DOHH2 (cell line): ENCODE measurements at regions not wholly inside any gene's neighbourhood (a gene's known extent, or its start where the extent isn't known, plus 50 kb on each side); places are given as distances from the start of the nearest gene placed in this dataset.
A peak's percentile ranks its signal among the peaks of the same experiment; 100 is the strongest.

Experiments used
- H3F3A ChIP-seq: fragments of 200-600 bp; sonication (generic), shearing (Covaris generic); 2 replicates; pipeline ENCODE4 v1.6.0; 2016; ENCODE audit warnings: antibody characterized with exemption, mild to moderate bottlenecking; ENCODE audit not compliant: control insufficient read depth, insufficient read depth
- H3K27ac ChIP-seq: fragments of 200-600 bp; sonication (generic); 2 replicates; pipeline ENCODE4 v1.5.1; 2014; ENCODE audit warnings: low read depth, mild to moderate bottlenecking, low read length, moderate library complexity
- H3K27me3 ChIP-seq: fragments of 200-600 bp; sonication (generic); 2 replicates; pipeline ENCODE4 v1.6.1; 2014; ENCODE audit warnings: mild to moderate bottlenecking, low read length, mixed read lengths; ENCODE audit not compliant: control insufficient read depth
- H3K36me3 ChIP-seq: fragments of 200-600 bp; sonication (generic); 2 replicates; pipeline ENCODE4 v1.6.1; 2014; ENCODE audit warnings: mild to moderate bottlenecking, low read length, moderate library complexity, mixed read lengths; ENCODE audit not compliant: control insufficient read depth
- H3K4me1 ChIP-seq: fragments of 200-600 bp; sonication (generic); 2 replicates; pipeline ENCODE4 v1.6.1; 2014; ENCODE audit warnings: mild to moderate bottlenecking, low read length, mixed read lengths; ENCODE audit not compliant: control insufficient read depth
- H3K4me2 ChIP-seq: fragments of 200-600 bp; sonication (generic); 2 replicates; pipeline ENCODE4 v1.6.0; 2014; ENCODE audit warnings: mild to moderate bottlenecking, low read length, moderate library complexity
- H3K4me3 ChIP-seq: fragments of 200-600 bp; sonication (generic); 2 replicates; pipeline ENCODE4 v1.5.1; 2014; ENCODE audit warnings: mild to moderate bottlenecking, low read length, mixed read lengths
- H3K79me2 ChIP-seq: fragments of 200-600 bp; sonication (generic); 2 replicates; pipeline ENCODE4 v1.6.1; 2014; ENCODE audit warnings: mild to moderate bottlenecking, low read length, mixed read lengths; ENCODE audit not compliant: control insufficient read depth
- H3K9me2 ChIP-seq: fragments of 200-600 bp; sonication (generic); replicated peaks from 2 replicates; pipeline ENCODE4 v1.6.1; 2014; ENCODE audit warnings: mild to moderate bottlenecking, low read length, mixed read lengths; ENCODE audit not compliant: control insufficient read depth
- H3K9me3 ChIP-seq: fragments of 200-600 bp; sonication (generic); 2 replicates; pipeline ENCODE4 v1.6.1; 2014; ENCODE audit warnings: antibody characterized with exemption, low read length, mixed read lengths; ENCODE audit not compliant: control insufficient read depth, insufficient read depth
- H4K20me1 ChIP-seq: fragments of 200-600 bp; sonication (generic); 2 replicates; pipeline ENCODE4 v1.6.0; 2014; ENCODE audit warnings: low read depth, mild to moderate bottlenecking, antibody characterized with exemption, low read length, moderate library complexity; ENCODE audit not compliant: control insufficient read depth, insufficient read depth
- EZH2phosphoT487 ChIP-seq: fragments of 200-600 bp; sonication (generic); IDR thresholded peaks from 2 replicates; pipeline ENCODE4 v1.6.1; 2017; ENCODE audit warnings: borderline replicate concordance, mild to moderate bottlenecking, antibody characterized with exemption, low read length, moderate library complexity, mixed read lengths
- TF ChIP-seq, protein P1 (sequence below): fragments of 200-600 bp; sonication (generic); IDR thresholded peaks from one replicate; pipeline ENCODE4 v1.5.1; 2014; ENCODE audit warnings: antibody characterized with exemption, mild to moderate bottlenecking, low read depth, low read length; ENCODE audit not compliant: poor library complexity, severe bottlenecking

DNA sequence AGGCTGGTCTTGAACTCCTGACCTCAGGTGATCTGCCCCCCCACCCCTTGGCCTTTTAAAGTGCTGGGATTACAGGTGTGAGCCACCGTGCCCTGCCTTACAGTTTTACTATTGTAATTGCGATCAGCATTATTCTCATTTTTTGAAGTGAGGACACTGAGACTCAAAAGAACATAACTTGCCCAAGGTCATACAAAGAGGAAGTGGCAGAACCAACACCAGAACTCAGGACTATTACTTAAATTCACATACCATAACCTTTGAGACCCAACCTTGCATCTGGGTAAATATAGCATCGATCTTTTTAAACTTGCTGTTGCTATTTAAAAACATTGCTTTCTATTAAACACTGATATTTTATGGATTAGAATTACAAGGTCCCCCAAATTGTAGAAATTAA, 54.2 kb downstream of the FOXI1 start:
- Histone ChIP-seq H3F3A (no peaks in the 10 kb centered on the region), H4K20me1 (no peaks in the 10 kb centered on the region), H3K9me3 (no peaks in the 10 kb centered on the region), H3K9me2 (no peaks in the 10 kb centered on the region), H3K36me3 (no peaks in the 10 kb centered on the region), H3K4me3 (no peak overlapping the region), H3K27me3 (no peaks in the 10 kb centered on the region), H3K4me1 (peaks cover 45% of the 10 kb centered on the region), H3K79me2 (no peaks in the 10 kb centered on the region), H3K4me2 (no peak overlapping the region), H3K27ac (no peak overlapping the region)
- no peak for TF ChIP-seq EZH2phosphoT487
- TF ChIP-seq, protein P1, sequence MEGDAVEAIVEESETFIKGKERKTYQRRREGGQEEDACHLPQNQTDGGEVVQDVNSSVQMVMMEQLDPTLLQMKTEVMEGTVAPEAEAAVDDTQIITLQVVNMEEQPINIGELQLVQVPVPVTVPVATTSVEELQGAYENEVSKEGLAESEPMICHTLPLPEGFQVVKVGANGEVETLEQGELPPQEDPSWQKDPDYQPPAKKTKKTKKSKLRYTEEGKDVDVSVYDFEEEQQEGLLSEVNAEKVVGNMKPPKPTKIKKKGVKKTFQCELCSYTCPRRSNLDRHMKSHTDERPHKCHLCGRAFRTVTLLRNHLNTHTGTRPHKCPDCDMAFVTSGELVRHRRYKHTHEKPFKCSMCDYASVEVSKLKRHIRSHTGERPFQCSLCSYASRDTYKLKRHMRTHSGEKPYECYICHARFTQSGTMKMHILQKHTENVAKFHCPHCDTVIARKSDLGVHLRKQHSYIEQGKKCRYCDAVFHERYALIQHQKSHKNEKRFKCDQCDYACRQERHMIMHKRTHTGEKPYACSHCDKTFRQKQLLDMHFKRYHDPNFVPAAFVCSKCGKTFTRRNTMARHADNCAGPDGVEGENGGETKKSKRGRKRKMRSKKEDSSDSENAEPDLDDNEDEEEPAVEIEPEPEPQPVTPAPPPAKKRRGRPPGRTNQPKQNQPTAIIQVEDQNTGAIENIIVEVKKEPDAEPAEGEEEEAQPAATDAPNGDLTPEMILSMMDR, result no peak

DNA sequence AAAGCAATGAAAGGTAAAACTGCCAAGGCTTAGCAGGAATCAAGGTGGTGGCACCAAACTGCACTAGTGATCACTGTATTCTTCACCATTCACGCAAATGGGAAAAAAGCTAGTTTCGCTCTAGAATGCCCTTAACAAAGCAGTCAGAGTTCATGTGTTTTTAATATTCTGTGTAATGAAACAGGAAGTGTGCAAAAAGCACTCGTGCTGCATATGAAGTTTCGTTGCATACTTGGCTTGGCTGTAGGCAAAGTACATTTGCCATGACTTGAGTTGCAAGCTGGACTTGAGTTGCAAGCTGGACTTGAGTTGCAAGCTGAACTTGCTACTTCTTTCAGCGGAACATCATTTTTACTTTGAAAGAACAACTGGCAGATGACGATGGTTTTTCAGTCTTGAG, 55.4 kb downstream of the FOXI1 start:
- peaks cover 34% of the 10 kb centered on the region for H3K4me1 ChIP-seq
- H3K9me2 ChIP-seq, result no peaks in the 10 kb centered on the region
- no peaks in the 10 kb centered on the region for H3K36me3 ChIP-seq
- no peaks in the 10 kb centered on the region for H3K79me2 ChIP-seq
- H4K20me1 ChIP-seq, result no peaks in the 10 kb centered on the region
- TF ChIP-seq EZH2phosphoT487, result no peak
- TF ChIP-seq, protein P1, result no peak
- H3K4me3 ChIP-seq, result peak overlapping the region; percentile 40
- H3K9me3 ChIP-seq, result no peaks in the 10 kb centered on the region
- no peaks in the 10 kb centered on the region for H3F3A ChIP-seq
- no peaks in the 10 kb centered on the region for H3K27me3 ChIP-seq
- no peak overlapping the region for H3K27ac ChIP-seq
- H3K4me2 ChIP-seq, result peak overlapping the region; percentile 65

GRCh38 chr5:170162631-170163321, 57.1 kb downstream of the FOXI1 start:
- H3F3A ChIP-seq, result no peaks in the 10 kb centered on the region
- TF ChIP-seq, protein P1, result no peak
- no peak for TF ChIP-seq EZH2phosphoT487
- H3K9me2 ChIP-seq, result no peaks in the 10 kb centered on the region
- no peak overlapping the region for H3K4me3 ChIP-seq
- H3K79me2 ChIP-seq, result no peaks in the 10 kb centered on the region
- peaks cover 31% of the 10 kb centered on the region for H3K4me1 ChIP-seq
- no peaks in the 10 kb centered on the region for H4K20me1 ChIP-seq
- no peaks in the 10 kb centered on the region for H3K36me3 ChIP-seq
- no peak overlapping the region for H3K4me2 ChIP-seq
- H3K27me3 ChIP-seq, result peaks cover 3% of the 10 kb centered on the region; the same call in 1 of the 2 replicates
- no peak overlapping the region for H3K27ac ChIP-seq
- H3K9me3 ChIP-seq, result no peaks in the 10 kb centered on the region
